ENCODE measurements at regions not wholly inside any gene's neighbourhood (a gene's known extent, or its start where the extent isn't known, plus 50 kb on each side); places are given as distances from the start of the nearest gene placed in this dataset.

DNA sequence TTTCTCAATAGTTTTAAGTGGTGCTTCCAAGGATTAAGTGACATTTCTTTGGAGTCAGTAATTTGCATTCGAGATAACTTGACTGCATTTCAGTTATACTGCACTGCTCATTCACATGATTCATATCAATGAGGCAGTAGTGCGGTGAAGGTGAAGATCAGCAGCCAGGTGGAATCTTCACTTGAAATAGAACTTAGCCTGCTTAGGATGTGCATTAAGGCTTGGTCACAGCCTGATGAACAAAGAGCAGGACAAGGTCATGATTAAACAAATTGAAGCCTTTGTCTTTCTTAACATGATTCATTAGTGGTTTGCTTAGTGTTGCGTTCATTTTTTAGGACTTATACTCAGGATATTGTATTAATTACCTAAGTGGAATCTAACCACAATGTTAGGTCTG lies 212.1 kb upstream of the GALNTL6 start:
- Mint-ChIP-seq H3K27me3 (ENCODE audit: insufficient read depth, low read depth, poor library complexity) (no peaks in the 10 kb centered on the region), H3K36me3 (ENCODE audit: low read depth) (peaks cover 19% of the 10 kb centered on the region; the same call in 2 of the 3 replicates), H3K27ac (no peak overlapping the region), H3K9me3 (peaks cover 17% of the 10 kb centered on the region), H3K4me1 (peaks cover 2% of the 10 kb centered on the region; the same call in 1 of the 3 replicates), H3K4me3 (no peak overlapping the region)
- H3K27me3 ChIP-seq (ENCODE audit: insufficient read depth), result no peaks in the 10 kb centered on the region
- DNase-seq (ENCODE audit: low spot score) (no peak), ATAC-seq (no peak)
- H3K9me2 ChIP-seq (ENCODE audit: insufficient read depth), result 0 out of 2 replicates have a peak, but pooled peaks cover 5% of the 10 kb centered on the region
- H3K4me2 ChIP-seq, result no peak overlapping the region
- no peak overlapping the region for H2AFZ ChIP-seq
- no peak overlapping the region for H3K27ac ChIP-seq (ENCODE audit: low read depth)
- H3K79me2 ChIP-seq (replicated peaks; ENCODE audit: insufficient read depth), result no peaks in the 10 kb centered on the region
- no peaks in the 10 kb centered on the region for H4K20me1 ChIP-seq (replicated peaks; ENCODE audit: insufficient read depth)
- no peaks in the 10 kb centered on the region for H3K36me3 ChIP-seq (ENCODE audit: insufficient read depth)
- no peaks in the 10 kb centered on the region for H3K4me1 ChIP-seq (ENCODE audit: insufficient read depth)
- no peak overlapping the region for H3K4me3 ChIP-seq
- H3F3A ChIP-seq (replicated peaks; ENCODE audit: low read depth), result no peaks in the 10 kb centered on the region; the same call in 1 of the 2 replicates
- TF ChIP-seq REST (IDR thresholded peaks at IDR 0.05; ENCODE audit: unreplicated experiment), result no peak
- TF ChIP-seq ZNF331 (CRISPR knock-in tag; IDR thresholded peaks at IDR 0.05; ENCODE audit: low read depth), result no peak

- Histone ChIP-seq H3K36me3 (ENCODE audit: insufficient read depth) (no peaks in the 10 kb centered on the region), H3K79me2 (replicated peaks; ENCODE audit: insufficient read depth) (no peaks in the 10 kb centered on the region), H4K20me1 (replicated peaks; ENCODE audit: insufficient read depth) (no peaks in the 10 kb centered on the region), H3F3A (replicated peaks; ENCODE audit: low read depth) (no peaks in the 10 kb centered on the region; the same call in 1 of the 2 replicates), H3K27ac (ENCODE audit: low read depth) (no peak overlapping the region), H3K9me2 (ENCODE audit: insufficient read depth) (peaks cover 10% of the 10 kb centered on the region; the same call in 1 of the 2 replicates), H3K27me3 (ENCODE audit: insufficient read depth) (no peaks in the 10 kb centered on the region), H3K4me3 (no peak overlapping the region), H3K4me1 (ENCODE audit: insufficient read depth) (no peaks in the 10 kb centered on the region), H2AFZ (no peak overlapping the region), H3K4me2 (no peak overlapping the region)
- H3K36me3 Mint-ChIP-seq (ENCODE audit: low read depth), result peaks cover 19% of the 10 kb centered on the region; the same call in 2 of the 3 replicates
- ATAC-seq, result no peak
- no peaks in the 10 kb centered on the region for H3K27me3 Mint-ChIP-seq (ENCODE audit: insufficient read depth, low read depth, poor library complexity)
- H3K9me3 Mint-ChIP-seq, result peaks cover 17% of the 10 kb centered on the region
- TF ChIP-seq NANOG (IDR thresholded peaks at IDR 0.05; ENCODE audit: borderline replicate concordance) (no peak), ZNF331 (CRISPR knock-in tag; IDR thresholded peaks at IDR 0.05; ENCODE audit: low read depth) (no peak), STAT1 (IDR thresholded peaks at IDR 0.05; ENCODE audit: unreplicated experiment) (no peak), ZNF114 (CRISPR knock-in tag; IDR thresholded peaks at IDR 0.05) (no peak), JUNB (IDR thresholded peaks at IDR 0.05; ENCODE audit: unreplicated experiment) (no peak), POLR2AphosphoS5 (IDR thresholded peaks at IDR 0.05; ENCODE audit: low read depth) (no peak)
- peaks cover 2% of the 10 kb centered on the region; the same call in 1 of the 3 replicates for H3K4me1 Mint-ChIP-seq
- no peak overlapping the region for H3K27ac Mint-ChIP-seq
- H3K4me3 Mint-ChIP-seq, result no peak overlapping the region
- DNase-seq (ENCODE audit: low spot score), result no peak
Measured at GRCh38 chr4:171599628-171600027, 213.6 kb upstream of the GALNTL6 start.

- Mint-ChIP-seq H3K27ac (no peak overlapping the region), H3K27me3 (ENCODE audit: insufficient read depth, low read depth, poor library complexity) (no peaks in the 10 kb centered on the region), H3K4me3 (no peak overlapping the region), H3K4me1 (peaks cover 6% of the 10 kb centered on the region; the same call in 2 of the 3 replicates), H3K9me3 (peaks cover 9% of the 10 kb centered on the region), H3K36me3 (ENCODE audit: low read depth) (peaks cover 10% of the 10 kb centered on the region; the same call in 1 of the 3 replicates)
- Histone ChIP-seq H2AFZ (no peak overlapping the region), H3K4me1 (ENCODE audit: insufficient read depth) (no peaks in the 10 kb centered on the region), H3K79me2 (replicated peaks; ENCODE audit: insufficient read depth) (no peaks in the 10 kb centered on the region), H3K27ac (ENCODE audit: low read depth) (no peak overlapping the region), H3K9me2 (ENCODE audit: insufficient read depth) (peaks cover 16% of the 10 kb centered on the region), H3K36me3 (ENCODE audit: insufficient read depth) (no peaks in the 10 kb centered on the region), H3K27me3 (ENCODE audit: insufficient read depth) (no peaks in the 10 kb centered on the region), H3F3A (replicated peaks; ENCODE audit: low read depth) (no peaks in the 10 kb centered on the region), H4K20me1 (replicated peaks; ENCODE audit: insufficient read depth) (no peaks in the 10 kb centered on the region), H3K4me3 (no peak overlapping the region), H3K4me2 (no peak overlapping the region)
- DNase-seq (ENCODE audit: low spot score) (peak; percentile 33), ATAC-seq (no peak; the same call in 1 of the 3 replicates)
- no peak for TF ChIP-seq REST (IDR thresholded peaks at IDR 0.05; ENCODE audit: unreplicated experiment)
- TF ChIP-seq, protein P1, sequence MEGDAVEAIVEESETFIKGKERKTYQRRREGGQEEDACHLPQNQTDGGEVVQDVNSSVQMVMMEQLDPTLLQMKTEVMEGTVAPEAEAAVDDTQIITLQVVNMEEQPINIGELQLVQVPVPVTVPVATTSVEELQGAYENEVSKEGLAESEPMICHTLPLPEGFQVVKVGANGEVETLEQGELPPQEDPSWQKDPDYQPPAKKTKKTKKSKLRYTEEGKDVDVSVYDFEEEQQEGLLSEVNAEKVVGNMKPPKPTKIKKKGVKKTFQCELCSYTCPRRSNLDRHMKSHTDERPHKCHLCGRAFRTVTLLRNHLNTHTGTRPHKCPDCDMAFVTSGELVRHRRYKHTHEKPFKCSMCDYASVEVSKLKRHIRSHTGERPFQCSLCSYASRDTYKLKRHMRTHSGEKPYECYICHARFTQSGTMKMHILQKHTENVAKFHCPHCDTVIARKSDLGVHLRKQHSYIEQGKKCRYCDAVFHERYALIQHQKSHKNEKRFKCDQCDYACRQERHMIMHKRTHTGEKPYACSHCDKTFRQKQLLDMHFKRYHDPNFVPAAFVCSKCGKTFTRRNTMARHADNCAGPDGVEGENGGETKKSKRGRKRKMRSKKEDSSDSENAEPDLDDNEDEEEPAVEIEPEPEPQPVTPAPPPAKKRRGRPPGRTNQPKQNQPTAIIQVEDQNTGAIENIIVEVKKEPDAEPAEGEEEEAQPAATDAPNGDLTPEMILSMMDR (conservative IDR thresholded peaks at IDR 0.05; ENCODE audit: low read depth in 2 of 2), result peak; percentile 26 to 61; a peak in 3 of 4 replicates
Measured at GRCh38 chr4:171594293-171594692, 218.9 kb upstream of the GALNTL6 start.

All from GM23338 (cell line).